D721Med (cell line): ENCODE measurements at regions not wholly inside any gene's neighbourhood (a gene's known extent, or its start where the extent isn't known, plus 50 kb on each side); places are given as distances from the start of the nearest gene placed in this dataset.

Source experiments
- DNase-seq: peaks from one replicate; pipeline ENCODE4 v3.0.0; 2011; ENCODE audit warnings: low spot score; ENCODE audit not compliant: insufficient read length
- FAIRE-seq: peaks from 2 replicates; lab custom pipeline; 2011; peaks lifted over from hg19 to GRCh38; lab: Jason Lieb, UNC
- CTCF ChIP-seq: IDR thresholded peaks from 2 replicates; pipeline ENCODE4 v1.5.1; 2012; ENCODE audit warnings: mild to moderate bottlenecking, control low read depth; ENCODE audit not compliant: insufficient read depth; ENCODE audit errors: missing control alignments

- TF ChIP-seq CTCF = no peak
- FAIRE-seq = no peak
These were observed 1023.8 kb downstream of the FAT4 start for GRCh38 chr4:126338548-126338947.

DNA sequence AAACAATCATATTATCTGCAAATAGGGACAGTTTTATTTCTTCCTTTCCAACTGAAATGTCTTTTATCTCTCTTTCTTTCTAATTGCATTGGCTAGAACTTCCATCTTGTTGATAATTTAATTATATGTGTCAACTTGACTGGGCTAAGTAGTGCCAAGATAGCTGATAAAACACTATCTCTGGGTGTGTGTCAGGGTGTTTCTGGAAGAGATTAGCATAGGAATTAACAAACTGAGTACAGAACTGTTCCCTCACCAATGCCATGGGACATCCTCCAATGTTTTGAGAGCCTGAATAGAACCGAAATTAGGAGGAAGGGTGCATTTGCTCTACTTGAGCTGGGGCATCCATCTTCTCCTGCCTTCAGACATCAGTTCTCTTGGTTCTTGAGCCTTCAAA, 1027.2 kb downstream of the FAT4 start:
- TF ChIP-seq CTCF = no peak
- no peak for FAIRE-seq

More at GRCh38 chr4:126338548-126338947, 1023.8 kb downstream of the FAT4 start:
- no peak for DNase-seq

GRCh38 chr4:126344472-126344871, 1029.7 kb downstream of the FAT4 start:
- no peak for DNase-seq
- TF ChIP-seq CTCF = no peak
- FAIRE-seq = no peak

More for the DNA sequence above, 1027.2 kb downstream of the FAT4 start:
- no peak for DNase-seq

DNA sequence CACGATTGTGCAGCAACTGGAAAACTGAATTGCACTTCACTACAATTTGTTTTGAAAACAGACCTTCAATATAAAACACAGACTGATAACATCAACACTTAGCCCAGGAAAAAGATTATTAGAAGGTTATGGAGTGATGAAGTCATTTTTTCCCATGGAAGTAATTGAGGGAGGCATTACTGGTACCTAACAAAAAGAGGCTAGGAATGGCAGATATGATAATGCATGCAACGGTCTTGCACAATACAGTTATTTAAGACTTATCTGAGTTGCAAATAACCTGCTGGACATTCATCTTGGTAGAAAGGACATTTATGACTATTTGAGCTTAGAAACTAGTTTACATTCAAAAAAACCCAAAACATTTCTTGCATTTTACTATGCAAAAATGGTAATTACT, 1031.9 kb downstream of the FAT4 start:
- FAIRE-seq = no peak
- DNase-seq = no peak
- TF ChIP-seq CTCF = no peak

DNA sequence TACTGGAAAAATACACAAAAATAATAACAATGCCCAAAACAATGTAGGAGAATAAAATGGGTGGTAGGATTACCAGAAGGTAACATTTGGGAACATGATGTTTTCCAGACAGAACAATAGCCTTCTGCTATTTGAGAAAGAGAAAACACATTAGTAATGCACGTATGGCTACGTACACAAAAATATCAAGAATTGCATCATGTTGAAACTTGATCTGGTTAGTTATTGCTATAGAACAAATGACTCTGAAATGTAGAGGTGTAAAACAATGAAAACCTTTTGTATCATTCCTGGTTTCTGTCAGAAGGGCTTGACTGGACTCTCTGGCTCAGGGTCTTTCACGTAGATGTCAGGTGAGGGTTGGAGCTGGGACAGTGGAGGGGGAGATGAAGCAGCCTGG, 1040.0 kb downstream of the FAT4 start:
- DNase-seq = no peak
- TF ChIP-seq CTCF = no peak
- FAIRE-seq = no peak

- no peak for DNase-seq
- FAIRE-seq = peak; percentile 78
- TF ChIP-seq CTCF = no peak
These were observed 1043.3 kb downstream of the FAT4 start for GRCh38 chr4:126358041-126358440.

- no peak for TF ChIP-seq CTCF
- DNase-seq = no peak
- FAIRE-seq = no peak
These were observed 1046.5 kb downstream of the FAT4 start for GRCh38 chr4:126361287-126361686.
